IMR-90 (cell line): ENCODE measurements at regions not wholly inside any gene's neighbourhood (a gene's known extent, or its start where the extent isn't known, plus 50 kb on each side); places are given as distances from the start of the nearest gene placed in this dataset.

Experiments
- BHLHE40 ChIP-seq: fragments of 150-350 bp; IDR thresholded peaks from 2 replicates; pipeline ENCODE4 v1.6.1; 2016; ENCODE audit warnings: mild to moderate bottlenecking, low read depth, low read length
- CEBPB ChIP-seq: IDR thresholded peaks from 2 replicates; pipeline ENCODE4 v1.6.1; 2012; ENCODE audit warnings: low read depth, low read length, improper control_type of control experiment
- MAFK ChIP-seq: IDR thresholded peaks from 2 replicates; pipeline ENCODE4 v1.6.1; 2012; ENCODE audit warnings: low read depth, low read length, improper control_type of control experiment
- MXI1 ChIP-seq: IDR thresholded peaks from 2 replicates; pipeline ENCODE4 v1.6.1; 2012; ENCODE audit warnings: low read depth, mild to moderate bottlenecking, low read length, moderate library complexity, borderline replicate concordance
- POLR2A ChIP-seq: IDR thresholded peaks from 2 replicates; pipeline ENCODE4 v1.6.1; 2012; ENCODE audit warnings: mild to moderate bottlenecking, low read depth, low read length
- RAD21 ChIP-seq: IDR thresholded peaks from 2 replicates; pipeline ENCODE4 v1.6.1; 2012; ENCODE audit warnings: low read length, improper control_type of control experiment
- RCOR1 ChIP-seq: IDR thresholded peaks from 2 replicates; pipeline ENCODE4 v1.6.1; 2012; ENCODE audit warnings: mild to moderate bottlenecking, low read length, improper control_type of control experiment; ENCODE audit not compliant: insufficient replicate concordance
- RFX5 ChIP-seq: IDR thresholded peaks from 2 replicates; pipeline ENCODE4 v1.8.0; 2012; ENCODE audit warnings: low read depth, mild to moderate bottlenecking, low read length, moderate library complexity
- SMC3 ChIP-seq: fragments of 150-350 bp; IDR thresholded peaks from 2 replicates; pipeline ENCODE4 v1.6.1; 2016; ENCODE audit warnings: low read depth, mild to moderate bottlenecking, antibody characterized with exemption, low read length, moderate library complexity
- TF ChIP-seq, protein P1 (sequence below): conservative IDR thresholded peaks from 2 replicates; pipeline ENCODE4 v1.5.1; 2012; ENCODE audit warnings: mild to moderate bottlenecking, low read depth, low read length, improper control_type of control experiment
- TF ChIP-seq, protein P2 (sequence below): fragments of 150-350 bp; IDR thresholded peaks from 2 replicates; pipeline ENCODE4 v1.6.1; 2016; ENCODE audit warnings: low read depth, mild to moderate bottlenecking, low read length, moderate library complexity, borderline replicate concordance
- TF ChIP-seq, protein P3 (sequence below): fragments of 150-350 bp; IDR thresholded peaks from 2 replicates; pipeline ENCODE4 v1.6.1; 2017; ENCODE audit warnings: mild to moderate bottlenecking, antibody characterized with exemption, low read length, low read depth

DNA sequence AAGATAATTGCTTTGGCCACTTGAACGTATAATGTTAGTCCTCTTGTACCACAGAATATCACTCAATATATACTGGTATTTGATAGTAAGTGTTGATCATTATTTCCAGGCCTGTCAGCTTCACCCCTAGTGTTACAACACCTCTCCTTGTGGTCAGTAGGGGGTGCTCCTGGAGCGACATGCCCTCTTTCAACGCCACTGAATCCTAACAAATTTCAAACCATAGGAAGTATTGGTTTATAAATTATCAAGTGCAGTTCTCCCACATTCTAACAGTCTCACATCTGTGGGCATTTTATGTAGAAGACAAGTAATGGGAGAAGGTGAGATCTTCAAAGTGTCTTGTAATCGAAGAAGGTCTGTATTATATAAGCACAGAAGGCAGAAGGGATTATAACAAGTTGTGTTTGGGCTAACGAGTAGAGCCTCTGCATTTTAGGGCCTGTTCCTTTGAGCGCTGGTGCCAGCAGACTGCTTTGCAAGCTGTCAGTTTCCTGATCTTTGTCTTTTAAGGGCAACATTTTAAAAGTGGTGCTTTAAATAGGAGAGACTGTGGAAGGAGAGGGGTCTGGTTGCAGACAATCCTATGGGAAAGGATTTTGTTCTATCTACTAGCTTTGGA lies 57.1 kb upstream of the CEP162 start:
- TF ChIP-seq, protein P1, sequence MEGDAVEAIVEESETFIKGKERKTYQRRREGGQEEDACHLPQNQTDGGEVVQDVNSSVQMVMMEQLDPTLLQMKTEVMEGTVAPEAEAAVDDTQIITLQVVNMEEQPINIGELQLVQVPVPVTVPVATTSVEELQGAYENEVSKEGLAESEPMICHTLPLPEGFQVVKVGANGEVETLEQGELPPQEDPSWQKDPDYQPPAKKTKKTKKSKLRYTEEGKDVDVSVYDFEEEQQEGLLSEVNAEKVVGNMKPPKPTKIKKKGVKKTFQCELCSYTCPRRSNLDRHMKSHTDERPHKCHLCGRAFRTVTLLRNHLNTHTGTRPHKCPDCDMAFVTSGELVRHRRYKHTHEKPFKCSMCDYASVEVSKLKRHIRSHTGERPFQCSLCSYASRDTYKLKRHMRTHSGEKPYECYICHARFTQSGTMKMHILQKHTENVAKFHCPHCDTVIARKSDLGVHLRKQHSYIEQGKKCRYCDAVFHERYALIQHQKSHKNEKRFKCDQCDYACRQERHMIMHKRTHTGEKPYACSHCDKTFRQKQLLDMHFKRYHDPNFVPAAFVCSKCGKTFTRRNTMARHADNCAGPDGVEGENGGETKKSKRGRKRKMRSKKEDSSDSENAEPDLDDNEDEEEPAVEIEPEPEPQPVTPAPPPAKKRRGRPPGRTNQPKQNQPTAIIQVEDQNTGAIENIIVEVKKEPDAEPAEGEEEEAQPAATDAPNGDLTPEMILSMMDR = peak; percentile 34
- TF ChIP-seq, protein P2, sequence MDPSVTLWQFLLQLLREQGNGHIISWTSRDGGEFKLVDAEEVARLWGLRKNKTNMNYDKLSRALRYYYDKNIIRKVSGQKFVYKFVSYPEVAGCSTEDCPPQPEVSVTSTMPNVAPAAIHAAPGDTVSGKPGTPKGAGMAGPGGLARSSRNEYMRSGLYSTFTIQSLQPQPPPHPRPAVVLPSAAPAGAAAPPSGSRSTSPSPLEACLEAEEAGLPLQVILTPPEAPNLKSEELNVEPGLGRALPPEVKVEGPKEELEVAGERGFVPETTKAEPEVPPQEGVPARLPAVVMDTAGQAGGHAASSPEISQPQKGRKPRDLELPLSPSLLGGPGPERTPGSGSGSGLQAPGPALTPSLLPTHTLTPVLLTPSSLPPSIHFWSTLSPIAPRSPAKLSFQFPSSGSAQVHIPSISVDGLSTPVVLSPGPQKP = no peak
- no peak for TF ChIP-seq POLR2A
- no peak for TF ChIP-seq CEBPB
- TF ChIP-seq RCOR1 = no peak
- no peak for TF ChIP-seq MAFK
- TF ChIP-seq, protein P3, sequence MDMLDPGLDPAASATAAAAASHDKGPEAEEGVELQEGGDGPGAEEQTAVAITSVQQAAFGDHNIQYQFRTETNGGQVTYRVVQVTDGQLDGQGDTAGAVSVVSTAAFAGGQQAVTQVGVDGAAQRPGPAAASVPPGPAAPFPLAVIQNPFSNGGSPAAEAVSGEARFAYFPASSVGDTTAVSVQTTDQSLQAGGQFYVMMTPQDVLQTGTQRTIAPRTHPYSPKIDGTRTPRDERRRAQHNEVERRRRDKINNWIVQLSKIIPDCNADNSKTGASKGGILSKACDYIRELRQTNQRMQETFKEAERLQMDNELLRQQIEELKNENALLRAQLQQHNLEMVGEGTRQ = no peak
- no peak for TF ChIP-seq SMC3
- no peak for TF ChIP-seq BHLHE40
- TF ChIP-seq RAD21 = peak; percentile 44
- TF ChIP-seq MXI1 = no peak
- no peak for TF ChIP-seq RFX5
